ENCODE measurements at regions not wholly inside any gene's neighbourhood (a gene's known extent, or its start where the extent isn't known, plus 50 kb on each side); places are given as distances from the start of the nearest gene placed in this dataset.

DNA sequence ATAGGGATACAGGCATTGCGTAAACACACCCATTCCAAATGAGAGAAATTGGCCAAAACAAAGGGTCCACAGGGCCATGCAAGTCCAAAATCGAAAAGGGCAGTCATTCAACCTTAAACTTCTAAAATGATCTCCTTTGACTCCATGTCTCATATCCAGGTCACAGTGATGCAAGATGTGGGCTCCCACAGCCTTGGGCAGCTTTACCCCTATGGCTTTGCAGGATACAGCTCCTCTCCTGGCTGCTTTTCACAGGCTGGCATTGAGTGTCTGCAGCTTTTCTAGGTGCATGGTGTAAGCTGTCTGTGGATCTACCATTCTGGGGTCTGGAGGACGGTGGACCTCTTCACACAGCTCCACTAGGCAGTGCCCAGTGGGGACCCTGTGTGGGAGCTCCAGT lies 744.5 kb downstream of the QKI start:
- TF ChIP-seq, protein P1, sequence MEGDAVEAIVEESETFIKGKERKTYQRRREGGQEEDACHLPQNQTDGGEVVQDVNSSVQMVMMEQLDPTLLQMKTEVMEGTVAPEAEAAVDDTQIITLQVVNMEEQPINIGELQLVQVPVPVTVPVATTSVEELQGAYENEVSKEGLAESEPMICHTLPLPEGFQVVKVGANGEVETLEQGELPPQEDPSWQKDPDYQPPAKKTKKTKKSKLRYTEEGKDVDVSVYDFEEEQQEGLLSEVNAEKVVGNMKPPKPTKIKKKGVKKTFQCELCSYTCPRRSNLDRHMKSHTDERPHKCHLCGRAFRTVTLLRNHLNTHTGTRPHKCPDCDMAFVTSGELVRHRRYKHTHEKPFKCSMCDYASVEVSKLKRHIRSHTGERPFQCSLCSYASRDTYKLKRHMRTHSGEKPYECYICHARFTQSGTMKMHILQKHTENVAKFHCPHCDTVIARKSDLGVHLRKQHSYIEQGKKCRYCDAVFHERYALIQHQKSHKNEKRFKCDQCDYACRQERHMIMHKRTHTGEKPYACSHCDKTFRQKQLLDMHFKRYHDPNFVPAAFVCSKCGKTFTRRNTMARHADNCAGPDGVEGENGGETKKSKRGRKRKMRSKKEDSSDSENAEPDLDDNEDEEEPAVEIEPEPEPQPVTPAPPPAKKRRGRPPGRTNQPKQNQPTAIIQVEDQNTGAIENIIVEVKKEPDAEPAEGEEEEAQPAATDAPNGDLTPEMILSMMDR (conservative IDR thresholded peaks at IDR 0.05; ENCODE audit: low read length): no peak
- TF ChIP-seq EZH2phosphoT487 (IDR thresholded peaks at IDR 0.05; ENCODE audit: borderline replicate concordance): no peak
